SKM-1 treated with dmso at 0.1 percent for 144 hours (cell line): ENCODE measurements at regions not wholly inside any gene's neighbourhood (a gene's known extent, or its start where the extent isn't known, plus 50 kb on each side); places are given as distances from the start of the nearest gene placed in this dataset.
A peak's percentile ranks its signal among the peaks of the same experiment; 100 is the strongest.
"Not testable (repeated sequence)": the region's sequence is repeated elsewhere in the genome, so short reads cannot be mapped to it uniquely, and the experiment has no call there.

Source experiments
- DNase-seq: peaks from one replicate; lab custom pipeline; 2025; ENCODE audit not compliant: unreplicated experiment; lab: John Stamatoyannopoulos, UW

DNA sequence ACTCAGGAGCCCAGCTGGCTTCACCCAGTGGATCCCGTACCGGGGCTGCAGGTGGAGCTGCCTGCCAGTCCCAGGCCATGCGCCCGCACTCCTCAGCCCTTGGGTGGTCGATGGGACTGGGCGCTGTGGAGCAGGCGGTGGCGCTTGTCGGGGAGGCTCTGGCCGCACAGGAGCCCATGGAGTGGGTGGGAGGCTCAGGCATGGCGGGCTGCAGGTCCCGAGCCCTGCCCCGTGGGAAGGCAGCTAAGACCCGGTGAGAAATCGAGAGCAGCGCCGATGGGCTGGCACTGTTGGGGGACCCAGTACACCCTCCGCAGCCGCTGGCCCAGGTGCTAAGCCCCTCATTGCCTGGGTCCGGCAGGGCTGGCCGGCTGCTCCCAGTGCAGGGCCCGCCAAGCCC is 1205.6 kb downstream of the DIAPH3 start:
- DNase-seq, result not testable (repeated sequence)

DNA sequence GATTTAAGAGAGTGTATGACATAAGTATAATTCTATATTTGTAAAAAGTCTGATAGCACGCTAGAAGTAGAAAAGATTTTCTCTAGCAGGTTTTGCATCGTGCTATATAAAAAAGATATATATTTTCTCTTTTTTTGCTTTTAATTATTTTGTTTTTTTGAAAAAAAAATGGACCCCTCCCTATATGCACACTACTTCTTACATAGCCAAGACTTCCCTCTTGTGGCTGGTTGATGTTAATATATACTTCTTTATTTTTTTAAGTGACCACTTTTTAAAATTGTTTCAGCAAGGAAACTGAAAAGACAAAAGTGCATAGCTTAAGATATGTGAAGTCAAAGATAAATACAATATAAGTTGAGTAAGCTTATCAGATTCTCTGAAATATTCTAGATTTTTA is 1202.8 kb downstream of the DIAPH3 start:
- peak; percentile 41 for DNase-seq

DNA sequence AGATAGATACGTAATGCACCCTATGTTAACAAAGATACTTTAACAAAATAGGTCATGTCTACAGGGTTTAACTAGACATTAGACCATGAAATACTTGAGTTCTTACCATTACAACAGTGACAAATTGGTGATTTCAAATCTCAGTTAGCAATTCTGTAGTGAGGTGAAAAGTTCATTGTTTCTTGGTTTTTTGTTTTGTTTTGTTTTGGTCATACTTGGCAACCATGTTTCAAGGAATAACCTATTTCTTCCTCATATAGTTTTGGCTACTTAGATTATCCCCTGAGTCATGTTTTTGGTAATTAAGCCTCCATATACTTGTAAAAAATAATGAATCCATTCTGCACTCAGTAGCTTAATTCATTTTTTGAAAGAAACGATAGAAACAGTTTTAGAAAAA is 1200.4 kb downstream of the DIAPH3 start:
- DNase-seq, result no peak

DNA sequence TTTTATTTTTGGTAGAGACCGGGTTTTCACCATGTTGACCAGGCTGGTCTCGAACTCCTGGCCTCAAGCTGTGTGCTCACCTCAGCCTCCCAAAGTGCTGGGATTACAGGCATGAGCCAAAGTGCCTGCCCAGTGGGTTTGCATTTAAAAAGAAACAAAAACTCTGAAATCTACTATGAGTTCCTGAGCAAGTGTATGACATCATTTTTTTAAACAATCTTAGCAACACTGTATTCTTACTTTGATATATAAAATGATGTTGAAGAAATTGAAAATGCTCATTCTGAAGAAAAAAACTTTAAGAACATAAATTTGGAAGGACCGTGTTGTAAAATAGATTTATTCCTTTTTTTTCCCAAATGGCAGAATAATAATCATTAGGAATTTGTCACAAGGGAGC is 1199.7 kb downstream of the DIAPH3 start:
- DNase-seq, result no peak

DNA sequence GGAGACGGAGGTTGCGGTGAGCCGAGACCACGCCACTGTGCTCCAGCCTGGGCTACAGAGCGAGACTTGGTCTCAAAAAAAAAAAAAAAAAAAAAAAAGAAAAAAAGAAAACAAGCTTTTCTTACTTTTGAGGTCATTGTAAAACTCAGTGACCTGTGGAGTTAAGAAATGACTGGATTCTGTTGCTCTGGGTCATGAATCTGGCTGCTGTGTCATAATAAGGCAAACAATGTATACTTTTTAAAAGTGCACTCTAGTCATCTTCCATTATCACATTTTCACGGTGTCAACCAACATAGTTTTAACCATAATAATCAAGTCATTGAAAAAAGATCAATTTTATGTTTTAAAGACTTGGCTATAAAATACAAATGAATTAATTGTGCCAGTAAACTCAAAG is 1186.6 kb downstream of the DIAPH3 start:
- no peak for DNase-seq

- DNase-seq, result no peak
Observed at GRCh38 chr13:58978331-58978730, 1185.4 kb downstream of the DIAPH3 start.

DNA sequence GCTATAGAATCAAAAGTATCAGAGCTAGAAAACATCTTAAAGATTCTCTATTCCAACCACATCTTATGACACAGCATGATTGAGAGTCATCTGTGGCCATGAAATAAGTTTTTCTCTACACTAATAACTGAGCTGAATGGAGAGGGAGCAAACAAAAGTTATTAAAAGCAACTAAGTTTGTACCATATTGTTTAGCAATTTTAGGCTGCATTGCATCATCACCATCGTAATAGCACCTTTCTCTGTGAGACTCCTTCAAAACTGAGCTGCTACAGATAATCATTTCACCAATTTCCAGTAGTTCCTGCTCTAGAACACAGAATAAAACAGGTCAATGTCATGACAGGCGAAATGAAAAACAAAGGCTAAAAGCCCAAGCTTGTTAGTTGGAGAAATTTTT is 1183.9 kb downstream of the DIAPH3 start:
- no peak for DNase-seq

DNA sequence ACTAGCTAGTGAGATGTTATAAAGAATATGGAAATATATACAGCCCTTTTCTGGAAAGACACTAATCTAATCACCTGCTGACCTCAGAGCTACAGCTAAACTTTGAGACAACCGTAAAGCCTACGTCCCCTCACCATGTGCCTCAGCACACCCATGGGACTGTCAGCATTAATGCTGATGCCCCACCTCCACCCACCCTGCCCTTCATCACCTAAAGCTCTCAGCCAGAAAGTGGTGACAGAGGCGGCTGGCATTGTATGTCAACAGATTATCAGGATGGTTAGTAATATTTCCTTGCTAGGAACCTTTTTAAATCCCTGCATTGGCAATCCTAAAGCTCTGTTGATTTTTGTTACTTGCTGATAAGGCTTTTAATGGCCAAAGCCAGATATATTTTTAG is 1177.9 kb downstream of the DIAPH3 start:
- no peak for DNase-seq

DNA sequence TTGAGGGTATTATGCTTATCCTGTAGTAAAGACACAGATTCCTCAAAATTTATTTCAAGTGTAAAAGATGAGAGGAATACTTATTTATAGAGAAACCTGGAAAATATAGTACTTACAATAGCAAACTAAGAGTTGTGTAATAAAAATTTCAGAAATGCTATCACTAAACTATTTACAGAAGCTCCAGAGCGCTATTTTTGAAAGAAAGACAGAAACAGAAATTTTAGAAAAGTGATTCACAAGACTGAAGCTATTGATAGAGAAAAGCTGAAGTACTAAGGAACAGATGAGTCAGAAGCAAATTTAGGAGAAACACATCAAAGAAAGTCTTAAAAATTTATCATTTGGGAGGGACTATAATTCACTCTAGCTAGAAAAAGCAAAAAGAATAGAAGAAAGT is 1174.2 kb downstream of the DIAPH3 start:
- DNase-seq, result no peak

DNA sequence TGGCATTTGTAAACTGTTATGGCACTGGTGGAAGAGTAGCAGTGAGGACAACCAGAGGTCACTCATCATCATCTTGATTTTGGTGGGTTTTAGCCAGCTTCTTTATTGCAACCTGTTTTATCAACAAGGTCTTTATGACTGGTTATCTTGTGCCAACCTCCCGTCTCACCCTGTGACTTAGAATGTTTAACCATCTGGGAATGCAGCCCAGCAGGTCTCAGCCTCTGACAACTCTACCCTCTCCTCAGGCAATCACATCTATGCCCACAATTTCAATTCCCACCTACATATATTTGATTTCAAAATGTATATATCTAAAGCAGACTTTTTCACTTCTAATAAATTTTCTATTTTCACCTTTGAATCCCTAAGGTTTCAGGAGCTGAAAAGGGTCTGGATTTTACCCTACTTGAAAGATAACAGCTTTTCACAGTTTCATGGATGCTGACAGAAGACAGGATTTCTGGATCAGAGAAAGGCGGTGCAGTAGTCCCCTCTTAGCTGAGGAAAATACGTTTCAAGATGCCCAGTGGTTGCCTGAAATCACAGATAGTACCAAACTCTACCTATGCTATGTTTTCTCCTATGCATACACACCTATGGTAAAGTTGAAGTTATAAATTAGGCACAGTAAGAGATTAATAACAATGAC is 1171.8 kb downstream of the DIAPH3 start:
- no peak for DNase-seq

DNA sequence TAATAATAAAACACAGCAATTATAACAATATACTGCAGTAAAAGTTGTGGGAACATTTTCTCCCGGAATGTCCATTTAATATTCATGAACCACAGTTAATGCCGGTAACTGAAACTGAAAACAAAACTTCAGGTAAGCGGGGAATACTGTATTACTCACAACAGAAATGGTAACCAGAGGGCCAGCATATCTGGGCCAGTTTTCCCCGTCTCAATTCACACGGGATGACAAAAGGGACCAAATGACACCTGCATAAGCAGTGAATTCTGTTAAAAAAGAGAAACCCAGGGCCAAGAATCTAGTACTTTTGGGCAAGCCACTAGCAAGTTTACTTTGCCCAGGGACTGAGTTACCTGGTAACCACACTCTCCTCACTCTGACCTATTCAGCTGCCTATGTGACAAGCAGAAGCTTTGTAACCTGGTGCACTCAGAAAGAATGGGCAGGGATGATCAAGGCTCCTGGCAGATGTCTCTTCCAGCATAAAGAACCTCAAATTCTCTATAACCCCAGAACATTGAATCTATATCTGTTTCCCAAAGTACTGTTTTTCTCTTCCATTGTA is 1171.2 kb downstream of the DIAPH3 start:
- DNase-seq, result no peak

- DNase-seq, result no peak
Observed at GRCh38 chr13:58994077-58994476, 1169.7 kb downstream of the DIAPH3 start.

DNA sequence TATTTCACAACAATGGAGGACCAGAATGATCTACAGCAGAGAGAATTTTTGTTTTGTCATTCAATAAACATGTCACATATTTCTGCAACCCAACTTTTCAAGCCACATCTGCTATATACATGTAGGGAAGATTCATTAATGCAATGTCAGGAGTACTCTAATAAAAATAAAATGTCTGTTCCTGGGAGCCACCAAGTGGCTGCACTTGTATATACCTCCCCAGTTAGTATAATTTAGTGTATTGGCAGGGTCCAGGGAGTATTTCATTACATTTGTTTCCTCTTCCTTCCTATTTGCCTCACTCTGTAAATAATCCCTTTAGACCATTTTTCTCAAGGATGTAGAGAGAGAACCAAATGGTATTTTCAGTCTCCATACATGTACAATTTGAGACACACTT is 1169.0 kb downstream of the DIAPH3 start:
- DNase-seq, result peak; percentile 1

DNA sequence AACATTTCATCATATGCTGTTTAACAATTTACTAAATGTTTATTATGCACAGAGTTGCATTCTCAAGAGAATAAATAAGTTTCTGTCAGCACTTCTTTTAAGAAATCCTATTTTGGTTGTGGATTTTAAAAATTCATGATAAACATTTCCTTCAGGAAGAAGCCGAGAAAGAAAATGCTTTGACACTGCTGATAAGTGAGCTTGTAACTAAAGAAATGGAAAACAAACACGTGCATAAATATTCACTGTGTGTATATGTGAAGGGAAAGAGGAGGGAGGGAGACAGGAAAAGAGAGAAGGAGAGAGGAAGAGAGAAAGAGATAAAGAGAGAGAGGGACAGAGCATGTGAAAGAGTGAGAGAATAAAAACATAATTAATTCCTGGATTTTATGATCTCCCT is 1165.0 kb downstream of the DIAPH3 start:
- no peak for DNase-seq

DNA sequence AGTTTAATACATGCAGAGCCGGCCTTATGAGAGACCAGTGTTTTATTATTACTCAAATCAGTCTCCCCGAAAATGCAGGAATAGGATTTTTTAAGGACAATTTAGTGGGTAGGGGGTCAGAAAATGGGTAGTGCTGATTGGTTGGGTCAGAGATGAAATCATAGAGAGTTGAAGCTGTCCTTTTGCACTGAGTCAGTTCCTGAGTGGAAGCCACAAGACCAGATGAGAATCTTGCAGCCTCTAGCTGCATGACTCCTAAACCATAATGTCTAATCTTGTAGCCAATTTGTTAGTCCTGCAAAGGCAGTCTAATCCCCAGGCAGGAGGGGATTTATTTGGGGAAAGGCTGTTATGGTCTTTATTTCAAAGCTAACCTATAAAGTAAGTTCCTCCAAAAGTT is 1163.9 kb downstream of the DIAPH3 start:
- no peak for DNase-seq

GRCh38 chr13:59000770-59001169 is 1163.0 kb downstream of the DIAPH3 start:
- DNase-seq, result no peak

DNA sequence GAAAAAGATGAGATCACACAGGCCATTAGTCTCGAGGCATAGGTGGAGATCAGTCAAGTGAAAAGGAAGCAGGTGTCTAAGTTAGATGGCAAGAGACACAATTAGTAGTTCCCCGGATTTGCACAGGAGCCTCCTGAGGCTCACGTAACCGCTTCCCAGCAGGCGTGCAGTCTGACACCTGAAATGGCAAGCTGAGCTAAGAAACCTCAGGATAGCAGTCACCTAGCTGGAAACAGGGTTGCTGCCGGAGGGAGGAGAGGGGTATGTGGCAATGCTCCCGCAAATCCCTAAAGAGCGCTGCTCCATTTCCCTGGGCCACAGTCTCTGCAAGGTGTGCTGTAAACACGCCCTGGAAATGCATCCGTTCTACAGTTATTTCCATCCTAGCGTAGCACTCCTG is 1151.0 kb downstream of the DIAPH3 start:
- DNase-seq, result no peak

DNA sequence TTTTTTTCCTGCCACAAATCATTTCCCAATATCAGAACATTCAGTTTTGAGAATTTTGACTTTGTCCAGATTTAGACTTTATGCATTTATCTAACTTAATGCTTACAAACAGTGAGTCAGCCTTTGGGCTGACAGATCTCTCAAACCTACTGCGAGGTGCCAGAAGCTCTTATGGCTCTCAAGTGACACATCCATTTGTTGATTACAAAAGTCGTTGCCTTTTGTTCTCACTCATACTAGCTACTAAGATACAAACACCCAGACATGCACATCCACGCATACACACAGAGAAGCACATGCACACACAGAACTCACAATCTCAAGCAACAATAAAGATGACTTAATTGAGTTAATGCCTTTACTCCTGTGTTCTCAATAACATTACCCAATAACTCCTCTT is 1147.5 kb downstream of the DIAPH3 start:
- DNase-seq, result no peak

- DNase-seq, result no peak
Observed at GRCh38 chr13:59024434-59024833, 1139.3 kb downstream of the DIAPH3 start.

DNA sequence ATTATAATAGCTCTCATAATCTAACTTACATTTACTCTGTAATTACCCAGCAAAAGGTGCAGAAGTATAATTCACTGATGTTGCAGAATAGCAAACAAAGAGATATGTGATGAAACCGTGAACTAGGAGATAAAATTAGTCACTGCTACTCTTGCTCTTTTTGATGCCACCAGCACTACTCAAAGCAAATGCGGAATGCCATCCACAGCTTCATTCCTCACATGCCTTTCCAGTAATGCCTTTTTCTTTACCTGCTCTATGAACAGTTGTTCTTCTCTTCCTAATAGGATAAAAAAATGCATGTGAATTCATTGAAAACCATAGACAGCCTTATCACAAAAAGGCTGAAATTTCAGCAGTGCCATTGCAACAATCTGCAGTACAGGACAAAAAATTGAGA is 1129.5 kb downstream of the DIAPH3 start:
- DNase-seq, result no peak

DNA sequence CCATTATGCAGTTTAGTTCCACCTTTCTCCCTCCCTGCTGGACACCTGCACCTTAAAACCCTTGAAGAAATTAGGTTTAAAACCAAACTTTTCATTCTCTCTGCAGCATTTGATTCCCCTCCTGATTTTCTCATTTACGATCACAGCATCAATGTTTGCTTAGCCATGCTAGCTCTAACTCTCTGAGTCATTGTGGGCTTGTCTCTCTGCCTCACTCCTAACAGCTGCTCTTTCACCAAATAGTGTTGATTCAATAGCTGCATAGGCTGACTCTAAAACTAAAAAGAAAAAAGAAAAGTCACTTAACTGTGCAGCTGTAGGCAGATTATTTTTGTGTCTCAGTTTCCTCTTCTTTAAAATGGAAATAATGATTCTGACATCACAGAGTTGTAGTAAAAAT is 1124.9 kb downstream of the DIAPH3 start:
- no peak for DNase-seq

- no peak for DNase-seq
Observed at GRCh38 chr13:59043016-59043415, 1120.7 kb downstream of the DIAPH3 start.

DNA sequence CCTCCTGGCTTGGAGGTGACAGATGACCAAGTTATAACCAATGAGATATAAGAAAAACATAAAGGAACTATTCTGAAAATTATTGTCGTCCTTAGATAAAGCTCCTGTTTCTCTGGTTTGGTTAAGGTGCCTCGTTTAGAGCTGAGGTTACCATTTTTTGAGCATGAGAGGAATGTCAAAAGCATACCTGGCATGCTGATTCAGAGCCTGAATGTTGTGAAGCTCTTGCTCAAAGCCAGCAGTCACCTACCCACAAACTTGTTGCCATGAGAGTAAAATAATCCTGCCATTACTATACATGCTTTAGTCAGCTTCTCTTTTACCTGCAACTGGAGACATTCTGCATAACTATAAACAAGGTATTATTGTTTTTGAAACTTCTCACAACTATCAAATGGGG is 1116.2 kb downstream of the DIAPH3 start:
- DNase-seq, result no peak
